ENCODE measurements at regions not wholly inside any gene's neighbourhood (a gene's known extent, or its start where the extent isn't known, plus 50 kb on each side); places are given as distances from the start of the nearest gene placed in this dataset.
"Not testable (repeated sequence)": the region's sequence is repeated elsewhere in the genome, so short reads cannot be mapped to it uniquely, and the experiment has no call there.

- not testable (repeated sequence) for TF ChIP-seq CTCF (conservative IDR thresholded peaks at IDR 0.05; ENCODE audit: low read depth, low read length); EZH2 (IDR thresholded peaks at IDR 0.05; ENCODE audit: borderline replicate concordance, low read depth, low read length, poor library complexity, severe bottlenecking)
Observed at GRCh38 chr17:53464396-53464795, 358.3 kb upstream of the KIF2B start.

Measured in A673 (cell line).